Heart left ventricle (tissue), 16 donors: ENCODE measurements at regions not wholly inside any gene's neighbourhood (a gene's known extent, or its start where the extent isn't known, plus 50 kb on each side); places are given as distances from the start of the nearest gene placed in this dataset.

Source experiments
- ATAC-seq, 4 donors: fragments of 200-7000 bp; cut with Tn5 transposase; one replicate each; pipeline ENCODE4 v1.9.1; 2020 to 2022; ENCODE audit warnings: moderate library complexity in 4 of 4, mild to moderate bottlenecking in 3 of 4, moderate number of reproducible peaks in 1 of 4
- DNase-seq, 5 donors: peaks; one replicate each; pipeline ENCODE4 v3.0.0-alpha.2; 2020
- H3K27ac ChIP-seq, 12 donors: fragments of 200-600 bp; sonication (generic) in 4 of 12; one replicate each; pipeline versions ENCODE4 v1.5.0 to v1.8.0; 2016 to 2022; ENCODE audit warnings: mild to moderate bottlenecking in 2 of 12
- H3K27me3 ChIP-seq, 9 donors: fragments of 200-600 bp; sonication (generic) in 2 of 9; one replicate each; pipeline versions ENCODE4 v1.5.1 to v1.8.0; 2016 to 2022; ENCODE audit warnings: mild to moderate bottlenecking in 3 of 9
- H3K36me3 ChIP-seq, 9 donors: fragments of 200-600 bp; sonication (generic) in 2 of 9; one replicate each; pipeline versions ENCODE4 v1.5.0 to v1.8.0; 2018 to 2022; ENCODE audit warnings: mild to moderate bottlenecking in 2 of 9
- H3K4me1 ChIP-seq, 12 donors: fragments of 200-600 bp; sonication (generic) in 4 of 12; one replicate each; pipeline versions ENCODE4 v1.5.0 to v1.8.0; 2016 to 2022; ENCODE audit warnings: mild to moderate bottlenecking in 3 of 12
- H3K4me3 ChIP-seq, 12 donors: fragments of 200-600 bp; sonication (generic) in 4 of 12; one replicate each; pipeline versions ENCODE4 v1.5.0 to v1.8.0; 2017 to 2022; ENCODE audit warnings: mild to moderate bottlenecking in 9 of 12, moderate library complexity in 4 of 12
- H3K9me3 ChIP-seq, 12 donors: fragments of 200-600 bp; sonication (generic) in 4 of 12; one replicate each; pipeline versions ENCODE4 v1.5.0 to v1.8.0; 2016 to 2022; ENCODE audit warnings: mild to moderate bottlenecking in 1 of 12
- POLR2A ChIP-seq, 2 donors: fragments of 450-650 bp; IDR thresholded peaks; one replicate each; pipeline ENCODE4 v1.6.1; 2017; ENCODE audit warnings: antibody characterized with exemption in 2 of 2, mild to moderate bottlenecking in 2 of 2, moderate library complexity in 2 of 2
- WGBS, 4 donors: extraction: QIAGEN DNeasy Blood & Tissue Kit in 2 of 4; methylation state at CpG; one replicate each; pipeline versions ENCODE4 v1.1.5 to v1.1.7; 2013 to 2018; 5-methylcytosine and 5-hydroxymethylcytosine counted together
- intact Hi-C, 10 donors: fragments of 100-400 bp; cut with DNase I; formaldehyde crosslinking; loops; one replicate each; pipeline versions ENCODE4 v1.11.1 to v1.14.2; 2022
- TF ChIP-seq, protein P1 (sequence below), 12 donors: fragments of 200-600 bp; sonication (generic) in 4 of 12; IDR thresholded peaks; one replicate each; pipeline versions ENCODE4 v1.5.0 to v1.8.0; 2018 to 2022; ENCODE audit warnings: antibody characterized with exemption in 12 of 12, mild to moderate bottlenecking in 5 of 12
- donor health status: ischemic (EF 13 %, LVEDD 7.1; RV severe dilation, severe dysfunction).
- donor health status: healthy with polysubstance abuse.
- donor health status: DM: no; HTN: yes; CAD: no.
- donor health status: DM: no; HTN: no; CAD: no.
- donor health status: ischemic (EF 25% LVEDD 6.9; RV normal size, moderate dysfunction).
- donor health status: ischemic (EF 25% LVEDD 5.7; RV mildly dilated, moderate dysfunction).
- donor health status: healthy.
- donor health status: DM: yes; HTN: yes; CAD: no.
- donor health status: ischemic (EF 35%, LVEDD 5.7; RV mildly dilated, moderate dysfunction).
- donor health status: nonischemic (EF 11% LVEDD 7.7; RV severe dilation, severe dysfunction).
- donor health status: DM: yes; HTN: yes; CAD: no.
- donor health status: PGD.
- donor health status: ischemic (EF 29% LVEDD 5.4; RV normal size, mild dysfunction).
- donor health status: nonischemic (EF 23%, LVEDD 6.1; RV moderate dilation, normal function).

DNA sequence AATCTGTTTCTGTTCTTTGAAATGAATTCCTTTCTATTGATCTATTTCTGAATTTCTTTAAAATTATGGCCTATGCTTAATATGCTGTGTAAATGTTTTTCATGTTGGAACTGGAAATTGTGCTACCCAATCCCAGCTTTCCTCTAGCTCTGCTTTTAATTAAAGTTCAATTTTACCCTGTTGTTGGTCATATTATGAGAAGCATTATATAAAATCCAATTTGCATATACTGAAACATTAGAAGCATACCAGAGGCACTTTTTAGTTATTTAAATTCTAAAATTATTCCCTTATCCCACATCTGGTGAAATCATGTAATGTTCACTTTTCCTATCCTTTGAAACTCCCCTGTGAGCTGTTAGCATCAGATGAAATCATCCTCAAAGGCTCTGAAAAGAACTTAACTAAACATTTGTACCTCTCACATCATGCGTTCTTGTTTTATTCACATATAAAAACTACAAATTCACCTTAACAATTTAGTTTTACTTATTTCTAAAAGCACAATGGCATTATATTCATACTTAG, 160.6 kb upstream of the COL21A1 start:
- no peak for ATAC-seq
- 72 to 90% (median 80%) methylated on average over 1 of the region's 1 CpG for WGBS, 4 donors
- intact Hi-C loops, result loop anchor here in 1 of 10 donors (5.0 kb wide), 1 partner anchor 34 kb away; no protein-coding TSS in a partner anchor
- H3K4me3 ChIP-seq, result no peak overlapping the region
- H3K27me3 ChIP-seq, result no peaks in the 10 kb centered on the region
- H3K36me3 ChIP-seq, result no peaks in the 10 kb centered on the region
- no peak for TF ChIP-seq POLR2A (IDR thresholded peaks at IDR 0.05)
- TF ChIP-seq, protein P1, sequence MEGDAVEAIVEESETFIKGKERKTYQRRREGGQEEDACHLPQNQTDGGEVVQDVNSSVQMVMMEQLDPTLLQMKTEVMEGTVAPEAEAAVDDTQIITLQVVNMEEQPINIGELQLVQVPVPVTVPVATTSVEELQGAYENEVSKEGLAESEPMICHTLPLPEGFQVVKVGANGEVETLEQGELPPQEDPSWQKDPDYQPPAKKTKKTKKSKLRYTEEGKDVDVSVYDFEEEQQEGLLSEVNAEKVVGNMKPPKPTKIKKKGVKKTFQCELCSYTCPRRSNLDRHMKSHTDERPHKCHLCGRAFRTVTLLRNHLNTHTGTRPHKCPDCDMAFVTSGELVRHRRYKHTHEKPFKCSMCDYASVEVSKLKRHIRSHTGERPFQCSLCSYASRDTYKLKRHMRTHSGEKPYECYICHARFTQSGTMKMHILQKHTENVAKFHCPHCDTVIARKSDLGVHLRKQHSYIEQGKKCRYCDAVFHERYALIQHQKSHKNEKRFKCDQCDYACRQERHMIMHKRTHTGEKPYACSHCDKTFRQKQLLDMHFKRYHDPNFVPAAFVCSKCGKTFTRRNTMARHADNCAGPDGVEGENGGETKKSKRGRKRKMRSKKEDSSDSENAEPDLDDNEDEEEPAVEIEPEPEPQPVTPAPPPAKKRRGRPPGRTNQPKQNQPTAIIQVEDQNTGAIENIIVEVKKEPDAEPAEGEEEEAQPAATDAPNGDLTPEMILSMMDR (IDR thresholded peaks at IDR 0.05), result no peak
- DNase-seq, result no peak
- H3K9me3 ChIP-seq, result no peaks in the 10 kb centered on the region
- no peak overlapping the region for H3K27ac ChIP-seq
- peaks cover 0 to 31% (median 5%) of the 10 kb centered on the region in 12 donors for H3K4me1 ChIP-seq

- no peak for ATAC-seq
- no peak for DNase-seq
- TF ChIP-seq, protein P1 (IDR thresholded peaks at IDR 0.05), result no peak
- no peak for TF ChIP-seq POLR2A (IDR thresholded peaks at IDR 0.05)
- intact Hi-C loops, result loop anchor here in 1 of 10 donors (5.0 kb wide), 1 partner anchor 36 kb away; no protein-coding TSS in a partner anchor
- peaks cover 0 to 31% (median 5%) of the 10 kb centered on the region in 12 donors for H3K4me1 ChIP-seq
- WGBS, 4 donors, result 92 to 97% (median 95%) methylated on average over 3 of the region's 3 CpGs
- H3K4me3 ChIP-seq, result no peak overlapping the region
- H3K27ac ChIP-seq, result no peak overlapping the region
- H3K9me3 ChIP-seq, result peaks cover 0 to 4% (median 0%) of the 10 kb centered on the region in 12 donors
- no peaks in the 10 kb centered on the region for H3K36me3 ChIP-seq
- no peaks in the 10 kb centered on the region for H3K27me3 ChIP-seq
Observed at GRCh38 chr6:56406276-56407269, 159.2 kb upstream of the COL21A1 start.

GRCh38 chr6:56404599-56404998, 157.2 kb upstream of the COL21A1 start:
- intact Hi-C loops, result no loop called here
- peak overlapping the region in 5 of 12 donors; percentile 2 to 38 (median 35) for H3K27ac ChIP-seq

More at GRCh38 chr6:56404599-56404998, 157.2 kb upstream of the COL21A1 start:
- H3K27me3 ChIP-seq, result no peaks in the 10 kb centered on the region
- 89 to 95% (median 91%) methylated on average over 2 of the region's 2 CpGs for WGBS, 4 donors
- no peak for TF ChIP-seq POLR2A (IDR thresholded peaks at IDR 0.05)
- TF ChIP-seq, protein P1 (IDR thresholded peaks at IDR 0.05), result no peak
- no peaks in the 10 kb centered on the region for H3K36me3 ChIP-seq
- H3K4me1 ChIP-seq, result peaks cover 0 to 31% (median 5%) of the 10 kb centered on the region in 12 donors
- no peak overlapping the region for H3K4me3 ChIP-seq
- no peak for DNase-seq
- H3K9me3 ChIP-seq, result peaks cover 0 to 7% (median 0%) of the 10 kb centered on the region in 12 donors
- no peak for ATAC-seq
